ENCODE measurements at regions not wholly inside any gene's neighbourhood (a gene's known extent, or its start where the extent isn't known, plus 50 kb on each side); places are given as distances from the start of the nearest gene placed in this dataset.

- Histone ChIP-seq H2BK20ac (ENCODE audit: low read depth, low read length, poor library complexity, severe bottlenecking) (no peak overlapping the region), H2AK5ac (ENCODE audit: insufficient read length, low read length) (no peak overlapping the region), H2BK120ac (ENCODE audit: low read depth, low read length, poor library complexity, severe bottlenecking) (no peak overlapping the region), H3K79me1 (ENCODE audit: insufficient read depth, low read depth, low read length, poor library complexity, severe bottlenecking) (no peaks in the 10 kb centered on the region), H2BK15ac (ENCODE audit: low read depth, low read length) (no peak overlapping the region), H3T11ph (ENCODE audit: low read length) (no peak overlapping the region), H2BK5ac (ENCODE audit: insufficient read length, low read length) (no peak overlapping the region), H3K18ac (ENCODE audit: insufficient read length, low read depth, low read length) (no peak overlapping the region), H3K4me1 (ENCODE audit: insufficient read depth, low read length) (no peaks in the 10 kb centered on the region; the same call in 1 of the 2 replicates), H3K27me3 (ENCODE audit: insufficient read depth, low read length) (no peaks in the 10 kb centered on the region), H3K56ac (ENCODE audit: insufficient read length, low read depth, low read length) (no peak overlapping the region), H2AFZ (ENCODE audit: low read length) (no peak overlapping the region), H3K14ac (ENCODE audit: insufficient read depth, low read length) (no peak overlapping the region), H4K20me1 (ENCODE audit: control insufficient read depth, insufficient read depth, insufficient read length) (no peaks in the 10 kb centered on the region), H3K23me2 (ENCODE audit: insufficient read length, low read depth, low read length, poor library complexity, severe bottlenecking) (no peaks in the 10 kb centered on the region), H3K9me3 (ENCODE audit: control insufficient read depth, low read depth, low read length) (no peaks in the 10 kb centered on the region), H4K91ac (ENCODE audit: insufficient read length, low read depth, low read length) (no peak overlapping the region), H3K9ac (ENCODE audit: extremely low read depth, insufficient read length, low read length) (no peak overlapping the region), H4K5ac (ENCODE audit: insufficient read length, low read depth, low read length) (no peak overlapping the region), H3K79me2 (ENCODE audit: insufficient read depth, low read length) (no peaks in the 10 kb centered on the region), H4K8ac (replicated peaks; ENCODE audit: insufficient read length, low read depth, low read length) (no peak overlapping the region), H3K4me2 (ENCODE audit: insufficient read depth, insufficient read length, low read length) (no peak overlapping the region), H3K23ac (ENCODE audit: insufficient read length, low read depth, low read length) (no peak overlapping the region), H2BK12ac (ENCODE audit: insufficient read length, low read depth, low read length) (no peak overlapping the region), H3K27ac (ENCODE audit: insufficient read length, low read depth, low read length) (no peak overlapping the region), H3K4ac (ENCODE audit: low read depth, low read length) (no peak overlapping the region)
- H3K27me3 Mint-ChIP-seq (ENCODE audit: low read depth): peaks cover 7% of the 10 kb centered on the region; the same call in 1 of the 2 replicates
- no peak for TF ChIP-seq CTCF (conservative IDR thresholded peaks at IDR 0.05)
- no peak overlapping the region for H3K4me3 Mint-ChIP-seq
- DNase-seq: no peak
- no CpG with 5 or more reads among the region's 14 CpGs for WGBS (ENCODE audit: extremely low coverage, insufficient read length, low lambda C conversion rate)
- no peak overlapping the region for H3K27ac Mint-ChIP-seq
- H3K9me3 Mint-ChIP-seq: peaks cover 0 to 5% of the 10 kb centered on the region in 2 experiments; a peak in 4 of 5 replicates
- peaks cover 20 to 33% of the 10 kb centered on the region in 2 experiments for H3K4me1 Mint-ChIP-seq
- H3K36me3 Mint-ChIP-seq (ENCODE audit: insufficient read depth in 1 of 3, low read depth in 3 of 3): peaks cover 0 to 5% (median 0%) of the 10 kb centered on the region in 3 experiments; a peak in 3 of 7 replicates
These were observed 285.2 kb upstream of the TLE3 start for GRCh38 chr15:70382762-70383458.
